ENCODE measurements at regions not wholly inside any gene's neighbourhood (a gene's known extent, or its start where the extent isn't known, plus 50 kb on each side); places are given as distances from the start of the nearest gene placed in this dataset.
"Not testable (repeated sequence)": the region's sequence is repeated elsewhere in the genome, so short reads cannot be mapped to it uniquely, and the experiment has no call there.

DNA sequence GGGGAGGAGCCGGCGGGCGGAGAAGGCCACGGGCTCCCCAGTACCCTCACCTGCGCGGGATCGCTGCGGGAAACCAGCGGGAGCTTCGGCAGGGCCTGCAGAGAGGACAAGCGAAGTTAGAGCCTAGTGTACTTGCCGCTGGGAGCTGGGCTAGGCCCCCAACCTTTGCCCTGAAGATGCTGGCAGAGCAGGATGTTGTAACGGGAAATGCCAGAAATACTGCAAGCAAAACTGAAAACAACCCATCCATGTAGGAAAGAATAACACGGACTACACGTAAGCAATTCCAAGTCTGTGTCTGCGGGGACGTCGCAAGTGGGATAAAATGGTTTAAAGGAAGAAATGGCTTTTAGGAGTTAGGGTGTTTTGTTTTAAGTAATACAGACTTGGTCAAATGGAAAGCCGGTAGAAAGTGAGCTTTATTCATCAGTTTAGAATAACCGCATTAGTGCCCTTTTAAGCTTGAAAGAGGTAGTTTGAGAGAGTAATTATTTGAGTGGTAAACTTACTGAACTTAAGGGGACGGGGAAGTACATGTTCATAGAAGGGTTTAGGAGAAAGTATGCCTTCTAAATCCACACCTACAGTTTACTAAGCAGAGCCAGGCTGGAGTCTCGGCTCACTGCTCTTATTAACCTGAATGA lies 121.3 kb upstream of the NIPA1 start:
- TF ChIP-seq, protein P1, sequence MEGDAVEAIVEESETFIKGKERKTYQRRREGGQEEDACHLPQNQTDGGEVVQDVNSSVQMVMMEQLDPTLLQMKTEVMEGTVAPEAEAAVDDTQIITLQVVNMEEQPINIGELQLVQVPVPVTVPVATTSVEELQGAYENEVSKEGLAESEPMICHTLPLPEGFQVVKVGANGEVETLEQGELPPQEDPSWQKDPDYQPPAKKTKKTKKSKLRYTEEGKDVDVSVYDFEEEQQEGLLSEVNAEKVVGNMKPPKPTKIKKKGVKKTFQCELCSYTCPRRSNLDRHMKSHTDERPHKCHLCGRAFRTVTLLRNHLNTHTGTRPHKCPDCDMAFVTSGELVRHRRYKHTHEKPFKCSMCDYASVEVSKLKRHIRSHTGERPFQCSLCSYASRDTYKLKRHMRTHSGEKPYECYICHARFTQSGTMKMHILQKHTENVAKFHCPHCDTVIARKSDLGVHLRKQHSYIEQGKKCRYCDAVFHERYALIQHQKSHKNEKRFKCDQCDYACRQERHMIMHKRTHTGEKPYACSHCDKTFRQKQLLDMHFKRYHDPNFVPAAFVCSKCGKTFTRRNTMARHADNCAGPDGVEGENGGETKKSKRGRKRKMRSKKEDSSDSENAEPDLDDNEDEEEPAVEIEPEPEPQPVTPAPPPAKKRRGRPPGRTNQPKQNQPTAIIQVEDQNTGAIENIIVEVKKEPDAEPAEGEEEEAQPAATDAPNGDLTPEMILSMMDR (IDR thresholded peaks at IDR 0.05): not testable (repeated sequence)
- not testable (repeated sequence) for TF ChIP-seq EZH2phosphoT487 (IDR thresholded peaks at IDR 0.05; ENCODE audit: borderline replicate concordance, low read depth); TEAD4 (IDR thresholded peaks at IDR 0.05; ENCODE audit: borderline replicate concordance, insufficient read depth); RCOR1 (IDR thresholded peaks at IDR 0.05; ENCODE audit: low read length); YY1 (IDR thresholded peaks at IDR 0.05; ENCODE audit: low read depth); MXI1 (IDR thresholded peaks at IDR 0.05; ENCODE audit: low read depth, low read length); GATA2 (CRISPR knock-in tag; IDR thresholded peaks at IDR 0.05); MEF2A (IDR thresholded peaks at IDR 0.05; ENCODE audit: borderline replicate concordance, low read depth); EP300 (IDR thresholded peaks at IDR 0.05; ENCODE audit: borderline replicate concordance in 1 of 2, low read depth in 1 of 2, low read length in 1 of 2)
- TF ChIP-seq, protein P2, sequence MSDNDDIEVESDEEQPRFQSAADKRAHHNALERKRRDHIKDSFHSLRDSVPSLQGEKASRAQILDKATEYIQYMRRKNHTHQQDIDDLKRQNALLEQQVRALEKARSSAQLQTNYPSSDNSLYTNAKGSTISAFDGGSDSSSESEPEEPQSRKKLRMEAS (IDR thresholded peaks at IDR 0.05; ENCODE audit: low read depth): not testable (repeated sequence)

Measured in SK-N-SH (cell line).